Fibroblast of lung (primary cell): ENCODE measurements at regions not wholly inside any gene's neighbourhood (a gene's known extent, or its start where the extent isn't known, plus 50 kb on each side); places are given as distances from the start of the nearest gene placed in this dataset.
"Not testable (repeated sequence)": the region's sequence is repeated elsewhere in the genome, so short reads cannot be mapped to it uniquely, and the experiment has no call there.

Source experiments
- CTCF ChIP-seq, 2 donors: IDR thresholded peaks in 1 of 2; conservative IDR thresholded peaks in 1 of 2; 1 replicate in 1 of 2; 2 replicates in 1 of 2; pipeline ENCODE4 v1.5.1; 2011 to 2012; ENCODE audit warnings: low read length in 2 of 2, control low read depth in 1 of 2, inconsistent platforms in 1 of 2, low read depth in 1 of 2, mild to moderate bottlenecking in 1 of 2
- EZH2 ChIP-seq: IDR thresholded peaks from 2 replicates; pipeline ENCODE4 v1.5.1; 2012; ENCODE audit warnings: low read length, control low read depth, mild to moderate bottlenecking; ENCODE audit errors: missing control alignments

DNA sequence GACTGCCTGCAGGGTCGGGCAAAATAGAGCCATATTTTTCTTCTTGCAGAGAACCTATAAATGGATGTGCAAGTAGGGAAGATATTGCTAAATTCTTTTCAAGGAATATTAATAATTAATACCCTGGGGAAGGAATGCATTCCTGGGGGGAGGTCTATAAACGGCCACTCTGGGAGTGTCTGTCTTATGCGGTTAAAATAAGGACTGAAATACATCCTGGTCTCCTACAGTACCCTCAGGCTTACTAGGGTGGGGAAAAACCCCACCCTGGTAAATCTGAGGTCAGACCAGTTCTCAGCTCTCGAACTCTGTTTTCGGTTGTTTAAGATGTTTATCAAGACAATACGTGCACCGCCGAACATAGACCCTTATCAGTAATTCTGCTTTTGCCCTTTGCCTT, 118.6 kb downstream of the PLG start:
- not testable (repeated sequence) for TF ChIP-seq CTCF (conservative IDR thresholded peaks at IDR 0.05 in 1 of 2, IDR thresholded peaks at IDR 0.05 in 1 of 2; ENCODE audit: low read depth in 1 of 2, low read length in 2 of 2); EZH2
